ENCODE measurements at regions not wholly inside any gene's neighbourhood (a gene's known extent, or its start where the extent isn't known, plus 50 kb on each side); places are given as distances from the start of the nearest gene placed in this dataset.

- Histone ChIP-seq H3K4me3 (replicated peaks; ENCODE audit: low read depth, low read length) (no peak overlapping the region), H3K27me3 (replicated peaks; ENCODE audit: control insufficient read depth, insufficient read depth, low read length) (no peaks in the 10 kb centered on the region), H3K36me3 (ENCODE audit: control insufficient read depth, insufficient read depth, low read length) (no peaks in the 10 kb centered on the region)
- TF ChIP-seq, protein P1, sequence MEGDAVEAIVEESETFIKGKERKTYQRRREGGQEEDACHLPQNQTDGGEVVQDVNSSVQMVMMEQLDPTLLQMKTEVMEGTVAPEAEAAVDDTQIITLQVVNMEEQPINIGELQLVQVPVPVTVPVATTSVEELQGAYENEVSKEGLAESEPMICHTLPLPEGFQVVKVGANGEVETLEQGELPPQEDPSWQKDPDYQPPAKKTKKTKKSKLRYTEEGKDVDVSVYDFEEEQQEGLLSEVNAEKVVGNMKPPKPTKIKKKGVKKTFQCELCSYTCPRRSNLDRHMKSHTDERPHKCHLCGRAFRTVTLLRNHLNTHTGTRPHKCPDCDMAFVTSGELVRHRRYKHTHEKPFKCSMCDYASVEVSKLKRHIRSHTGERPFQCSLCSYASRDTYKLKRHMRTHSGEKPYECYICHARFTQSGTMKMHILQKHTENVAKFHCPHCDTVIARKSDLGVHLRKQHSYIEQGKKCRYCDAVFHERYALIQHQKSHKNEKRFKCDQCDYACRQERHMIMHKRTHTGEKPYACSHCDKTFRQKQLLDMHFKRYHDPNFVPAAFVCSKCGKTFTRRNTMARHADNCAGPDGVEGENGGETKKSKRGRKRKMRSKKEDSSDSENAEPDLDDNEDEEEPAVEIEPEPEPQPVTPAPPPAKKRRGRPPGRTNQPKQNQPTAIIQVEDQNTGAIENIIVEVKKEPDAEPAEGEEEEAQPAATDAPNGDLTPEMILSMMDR (IDR thresholded peaks at IDR 0.05; ENCODE audit: insufficient read depth, low read length, poor library complexity, severe bottlenecking) = no peak
- DNase-seq (ENCODE audit: extremely low read depth, insufficient read length) = no peak
Observed at GRCh38 chr20:6611911-6612605, 155.4 kb upstream of the BMP2 start.

GRCh38 chr20:6606651-6607050 is 160.8 kb upstream of the BMP2 start:
- no peaks in the 10 kb centered on the region for H3K27me3 ChIP-seq (replicated peaks; ENCODE audit: control insufficient read depth, insufficient read depth, low read length)
- no peak for DNase-seq (ENCODE audit: extremely low read depth, insufficient read length)
- TF ChIP-seq, protein P1 (IDR thresholded peaks at IDR 0.05; ENCODE audit: insufficient read depth, low read length, poor library complexity, severe bottlenecking) = no peak
- H3K36me3 ChIP-seq (ENCODE audit: control insufficient read depth, insufficient read depth, low read length) = no peaks in the 10 kb centered on the region
- no peak overlapping the region for H3K4me3 ChIP-seq (replicated peaks; ENCODE audit: low read depth, low read length)

DNA sequence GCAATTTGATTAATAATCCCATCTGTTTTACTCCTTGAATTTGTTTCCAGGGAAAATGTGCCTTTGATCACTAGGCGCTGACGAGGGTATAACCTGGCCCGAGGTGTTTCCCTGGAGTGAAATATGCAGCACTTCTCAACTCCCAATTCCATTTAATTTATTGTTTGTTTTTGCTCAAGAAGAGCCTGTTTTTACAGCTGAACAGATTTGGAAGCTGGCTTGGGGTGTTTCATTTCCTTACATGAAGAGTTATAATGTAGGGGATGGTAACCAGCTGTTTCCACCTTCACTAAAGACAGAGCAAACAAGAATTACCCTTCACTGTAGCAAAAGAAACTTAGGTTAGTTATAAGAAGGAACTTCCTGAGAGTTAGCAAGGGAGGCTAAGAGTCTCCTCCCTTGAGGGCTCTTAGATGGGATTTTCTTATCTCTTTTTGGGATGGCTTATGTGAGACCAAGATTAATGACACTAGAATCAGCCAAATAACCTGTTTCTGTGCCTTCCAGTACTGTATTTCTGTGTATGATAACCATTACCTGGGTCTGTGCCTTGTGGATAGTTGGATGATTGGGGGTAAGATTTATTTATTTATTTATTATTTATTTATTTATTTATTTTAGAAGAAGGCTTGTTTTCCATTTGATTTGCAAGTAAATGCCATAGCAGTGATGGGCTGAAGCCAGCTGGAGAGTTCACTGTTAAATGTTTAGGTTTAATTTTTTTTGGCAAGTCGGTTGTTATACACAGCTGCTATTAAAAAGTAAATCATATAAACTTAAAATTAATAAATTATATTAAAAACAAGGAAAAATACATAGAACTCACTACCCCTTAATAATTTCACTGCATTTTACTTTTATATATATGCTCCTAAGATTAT is 162.2 kb upstream of the BMP2 start:
- TF ChIP-seq, protein P1 (IDR thresholded peaks at IDR 0.05; ENCODE audit: insufficient read depth, low read length, poor library complexity, severe bottlenecking) = no peak
- DNase-seq (ENCODE audit: extremely low read depth, insufficient read length) = no peak
- no peak overlapping the region for H3K4me3 ChIP-seq (replicated peaks; ENCODE audit: low read depth, low read length)
- no peaks in the 10 kb centered on the region for H3K36me3 ChIP-seq (ENCODE audit: control insufficient read depth, insufficient read depth, low read length)
- H3K27me3 ChIP-seq (replicated peaks; ENCODE audit: control insufficient read depth, insufficient read depth, low read length) = no peaks in the 10 kb centered on the region; the same call in 1 of the 2 replicates

- Histone ChIP-seq H3K27me3 (replicated peaks; ENCODE audit: control insufficient read depth, insufficient read depth, low read length) (no peaks in the 10 kb centered on the region; the same call in 1 of the 2 replicates), H3K4me3 (replicated peaks; ENCODE audit: low read depth, low read length) (no peak overlapping the region), H3K36me3 (ENCODE audit: control insufficient read depth, insufficient read depth, low read length) (no peaks in the 10 kb centered on the region)
- DNase-seq (ENCODE audit: extremely low read depth, insufficient read length) = no peak
- TF ChIP-seq, protein P1 (IDR thresholded peaks at IDR 0.05; ENCODE audit: insufficient read depth, low read length, poor library complexity, severe bottlenecking) = no peak
Observed at GRCh38 chr20:6604179-6604578, 163.3 kb upstream of the BMP2 start.

- Histone ChIP-seq H3K4me3 (replicated peaks; ENCODE audit: low read depth, low read length) (no peak overlapping the region), H3K27me3 (replicated peaks; ENCODE audit: control insufficient read depth, insufficient read depth, low read length) (no peaks in the 10 kb centered on the region; the same call in 1 of the 2 replicates), H3K36me3 (ENCODE audit: control insufficient read depth, insufficient read depth, low read length) (no peaks in the 10 kb centered on the region)
- DNase-seq (ENCODE audit: extremely low read depth, insufficient read length) = no peak
- TF ChIP-seq, protein P1 (IDR thresholded peaks at IDR 0.05; ENCODE audit: insufficient read depth, low read length, poor library complexity, severe bottlenecking) = no peak
Observed at GRCh38 chr20:6599876-6600735, 167.4 kb upstream of the BMP2 start.

Measured in GM06990 (cell line).